Epithelial cell of esophagus (primary cell): ENCODE measurements at regions not wholly inside any gene's neighbourhood (a gene's known extent, or its start where the extent isn't known, plus 50 kb on each side); places are given as distances from the start of the nearest gene placed in this dataset.

Experiments used
- DNase-seq: peaks from one replicate; pipeline ENCODE4 v3.0.0; 2010; ENCODE audit warnings: low read depth
- H3K4me3 ChIP-seq: 2 replicates; pipeline ENCODE4 v1.5.1; 2011; ENCODE audit warnings: mild to moderate bottlenecking, low read length, control low read depth
- CTCF ChIP-seq: IDR thresholded peaks from 2 replicates; pipeline ENCODE4 v1.5.1; 2011; ENCODE audit warnings: low read depth, mild to moderate bottlenecking, low read length, control low read depth, inconsistent platforms; ENCODE audit not compliant: insufficient read depth; ENCODE audit errors: missing control alignments

- no peak overlapping the region for H3K4me3 ChIP-seq
- no peak for TF ChIP-seq CTCF
- DNase-seq, result no peak
Observed at GRCh38 chr6:74061201-74061600, 365.2 kb downstream of the CD109 start.

- DNase-seq, result no peak
- TF ChIP-seq CTCF, result no peak
Observed at GRCh38 chr6:74060354-74060753, 364.4 kb downstream of the CD109 start.

GRCh38 chr6:74058606-74059005, 362.6 kb downstream of the CD109 start:
- no peak overlapping the region for H3K4me3 ChIP-seq
- DNase-seq, result no peak
- TF ChIP-seq CTCF, result no peak

More at GRCh38 chr6:74060354-74060753, 364.4 kb downstream of the CD109 start:
- H3K4me3 ChIP-seq, result no peak overlapping the region

GRCh38 chr6:74057326-74057725, 361.3 kb downstream of the CD109 start:
- no peak for TF ChIP-seq CTCF
- no peak overlapping the region for H3K4me3 ChIP-seq
- DNase-seq, result no peak

GRCh38 chr6:74054190-74054589, 358.2 kb downstream of the CD109 start:
- DNase-seq, result no peak
- no peak overlapping the region for H3K4me3 ChIP-seq
- TF ChIP-seq CTCF, result no peak

GRCh38 chr6:74050921-74051320, 354.9 kb downstream of the CD109 start:
- no peak for TF ChIP-seq CTCF
- no peak for DNase-seq
- no peak overlapping the region for H3K4me3 ChIP-seq

- DNase-seq, result no peak
- H3K4me3 ChIP-seq, result no peak overlapping the region
- no peak for TF ChIP-seq CTCF
Observed at GRCh38 chr6:74048387-74048786, 352.4 kb downstream of the CD109 start.
